GM12875 (cell line): ENCODE measurements at regions not wholly inside any gene's neighbourhood (a gene's known extent, or its start where the extent isn't known, plus 50 kb on each side); places are given as distances from the start of the nearest gene placed in this dataset.
A peak's percentile ranks its signal among the peaks of the same experiment; 100 is the strongest.

Source experiments
- H3K4me3 ChIP-seq: one replicate; pipeline ENCODE4 v1.5.1; 2011; ENCODE audit warnings: low read depth, low read length, control low read depth
- TF ChIP-seq, protein P1 (sequence below): IDR thresholded peaks from 2 replicates; pipeline ENCODE4 v1.5.1; 2011; ENCODE audit warnings: low read depth, mild to moderate bottlenecking, control low read depth, inconsistent platforms, low read length, moderate library complexity, borderline replicate concordance; ENCODE audit not compliant: insufficient read depth

- H3K4me3 ChIP-seq: no peak overlapping the region
- TF ChIP-seq, protein P1, sequence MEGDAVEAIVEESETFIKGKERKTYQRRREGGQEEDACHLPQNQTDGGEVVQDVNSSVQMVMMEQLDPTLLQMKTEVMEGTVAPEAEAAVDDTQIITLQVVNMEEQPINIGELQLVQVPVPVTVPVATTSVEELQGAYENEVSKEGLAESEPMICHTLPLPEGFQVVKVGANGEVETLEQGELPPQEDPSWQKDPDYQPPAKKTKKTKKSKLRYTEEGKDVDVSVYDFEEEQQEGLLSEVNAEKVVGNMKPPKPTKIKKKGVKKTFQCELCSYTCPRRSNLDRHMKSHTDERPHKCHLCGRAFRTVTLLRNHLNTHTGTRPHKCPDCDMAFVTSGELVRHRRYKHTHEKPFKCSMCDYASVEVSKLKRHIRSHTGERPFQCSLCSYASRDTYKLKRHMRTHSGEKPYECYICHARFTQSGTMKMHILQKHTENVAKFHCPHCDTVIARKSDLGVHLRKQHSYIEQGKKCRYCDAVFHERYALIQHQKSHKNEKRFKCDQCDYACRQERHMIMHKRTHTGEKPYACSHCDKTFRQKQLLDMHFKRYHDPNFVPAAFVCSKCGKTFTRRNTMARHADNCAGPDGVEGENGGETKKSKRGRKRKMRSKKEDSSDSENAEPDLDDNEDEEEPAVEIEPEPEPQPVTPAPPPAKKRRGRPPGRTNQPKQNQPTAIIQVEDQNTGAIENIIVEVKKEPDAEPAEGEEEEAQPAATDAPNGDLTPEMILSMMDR: no peak
These were observed 530.4 kb upstream of the DAB2 start for GRCh38 chr5:39955156-39955555.

- no peak overlapping the region for H3K4me3 ChIP-seq
- TF ChIP-seq, protein P1: no peak
These were observed 526.3 kb upstream of the DAB2 start for GRCh38 chr5:39951070-39951469.

DNA sequence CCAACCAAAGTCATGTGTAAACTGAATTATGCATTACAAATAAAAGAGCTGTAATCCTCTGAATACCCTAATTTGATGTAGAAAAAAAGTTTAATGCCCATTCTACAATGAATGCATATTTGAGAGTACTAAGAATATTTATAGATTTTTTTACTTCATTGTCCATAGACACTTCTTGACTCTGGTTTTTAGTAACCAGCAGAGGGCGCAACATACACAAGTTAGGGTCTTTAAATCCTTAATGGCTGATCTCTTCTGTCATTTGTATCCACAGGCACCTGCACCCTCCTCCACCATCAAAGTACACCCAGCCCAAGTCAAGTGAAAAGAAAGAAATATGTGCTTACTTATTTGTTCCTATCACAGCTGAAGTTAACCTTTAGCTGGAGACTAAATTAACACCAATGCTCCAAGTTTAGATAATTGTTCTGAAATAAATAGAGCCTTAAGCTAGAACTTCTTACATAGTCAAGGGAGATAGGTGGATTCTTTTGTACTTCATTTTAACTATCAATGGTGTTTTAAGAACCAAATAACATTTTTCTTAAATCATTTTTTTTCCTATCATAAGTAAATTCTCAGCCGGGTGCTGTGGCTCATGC is 524.2 kb upstream of the DAB2 start:
- TF ChIP-seq, protein P1: peak; percentile 43; the same call in 1 of the 2 replicates
- no peak overlapping the region for H3K4me3 ChIP-seq

DNA sequence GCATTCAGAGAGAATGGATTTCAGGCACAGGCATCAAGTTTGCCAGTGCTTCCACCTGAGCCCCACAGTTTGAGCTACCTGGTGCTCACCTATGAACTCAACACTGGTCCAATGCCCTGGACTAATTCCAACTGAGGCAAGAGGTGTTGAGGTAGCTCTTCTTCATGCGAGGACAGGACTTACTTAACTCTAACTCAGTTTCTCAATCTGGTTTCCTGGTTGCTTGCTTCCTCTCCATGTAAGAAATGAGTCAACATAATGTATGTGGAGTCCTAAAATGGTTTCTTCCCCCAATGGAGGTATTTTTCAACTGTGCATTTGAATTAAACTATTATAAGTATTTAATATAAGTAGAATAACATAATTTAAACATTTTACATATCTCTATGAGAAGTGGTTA is 523.6 kb upstream of the DAB2 start:
- TF ChIP-seq, protein P1: no peak
- no peak overlapping the region for H3K4me3 ChIP-seq

GRCh38 chr5:39947657-39948056 is 522.9 kb upstream of the DAB2 start:
- no peak overlapping the region for H3K4me3 ChIP-seq
- TF ChIP-seq, protein P1: no peak

DNA sequence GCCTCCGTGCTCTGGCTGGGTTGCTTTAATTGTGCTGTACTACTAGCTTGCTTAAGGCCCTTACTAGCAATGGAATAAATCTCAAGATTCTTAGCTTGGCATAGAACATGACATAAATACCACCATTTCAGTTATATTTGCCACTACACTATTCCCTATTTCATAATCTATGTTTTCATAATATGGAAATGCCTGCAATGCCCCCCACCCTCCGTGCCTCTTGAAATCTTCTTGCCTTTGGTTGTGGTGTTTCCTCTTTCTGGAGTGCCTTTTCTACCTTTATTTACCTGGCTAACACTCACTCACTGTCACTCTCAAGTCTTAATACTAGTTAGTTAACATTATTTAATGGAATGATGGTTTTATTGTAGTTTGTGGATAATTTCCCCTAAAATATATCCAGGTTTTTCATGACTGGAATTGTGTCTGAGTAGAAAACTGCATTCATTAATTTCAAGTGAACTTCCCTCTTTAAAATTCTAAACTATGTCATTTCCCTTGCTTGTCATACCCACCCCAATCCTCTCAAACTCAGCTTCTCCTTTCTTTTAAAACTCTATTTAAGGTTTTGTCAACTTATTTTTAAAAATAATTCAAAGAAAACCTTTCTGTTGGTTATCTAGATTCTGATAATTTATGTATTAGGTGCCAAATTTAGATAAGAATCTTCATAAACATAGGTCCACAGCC is 521.7 kb upstream of the DAB2 start:
- TF ChIP-seq, protein P1: no peak
- no peak overlapping the region for H3K4me3 ChIP-seq

GRCh38 chr5:39945870-39946269 is 521.1 kb upstream of the DAB2 start:
- no peak overlapping the region for H3K4me3 ChIP-seq
- TF ChIP-seq, protein P1: no peak
